WI38 (cell line): ENCODE measurements at regions not wholly inside any gene's neighbourhood (a gene's known extent, or its start where the extent isn't known, plus 50 kb on each side); places are given as distances from the start of the nearest gene placed in this dataset.

ENCODE experiments used
- H3K4me3 ChIP-seq: 2 replicates; pipeline ENCODE4 v1.5.1; 2011; ENCODE audit warnings: low read depth, mild to moderate bottlenecking, control low read depth, low read length
- TF ChIP-seq, protein P1 (sequence below): IDR thresholded peaks from 2 replicates; pipeline ENCODE4 v1.5.1; 2012; ENCODE audit warnings: low read depth, mild to moderate bottlenecking, control low read depth, low read length

DNA sequence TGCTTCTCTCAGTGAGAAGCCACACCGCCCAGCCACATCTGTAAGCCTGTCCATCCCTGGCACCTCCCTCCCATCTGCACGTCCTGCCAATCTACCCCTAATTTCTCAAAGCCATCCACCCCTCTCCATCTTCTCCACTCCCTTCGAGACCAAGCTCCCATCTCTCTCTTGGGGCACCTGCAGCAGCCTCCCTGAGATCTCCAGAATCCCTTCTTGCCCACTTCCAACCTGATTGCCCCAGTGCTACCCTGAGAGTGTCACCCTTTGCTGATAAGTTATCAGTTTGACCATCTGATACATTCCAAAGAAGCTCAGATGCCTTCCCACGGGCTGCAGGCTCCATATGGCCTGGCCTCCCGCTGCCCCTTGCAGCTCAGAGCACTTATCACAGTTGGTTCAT lies 496.1 kb downstream of the SHQ1 start:
- TF ChIP-seq, protein P1, sequence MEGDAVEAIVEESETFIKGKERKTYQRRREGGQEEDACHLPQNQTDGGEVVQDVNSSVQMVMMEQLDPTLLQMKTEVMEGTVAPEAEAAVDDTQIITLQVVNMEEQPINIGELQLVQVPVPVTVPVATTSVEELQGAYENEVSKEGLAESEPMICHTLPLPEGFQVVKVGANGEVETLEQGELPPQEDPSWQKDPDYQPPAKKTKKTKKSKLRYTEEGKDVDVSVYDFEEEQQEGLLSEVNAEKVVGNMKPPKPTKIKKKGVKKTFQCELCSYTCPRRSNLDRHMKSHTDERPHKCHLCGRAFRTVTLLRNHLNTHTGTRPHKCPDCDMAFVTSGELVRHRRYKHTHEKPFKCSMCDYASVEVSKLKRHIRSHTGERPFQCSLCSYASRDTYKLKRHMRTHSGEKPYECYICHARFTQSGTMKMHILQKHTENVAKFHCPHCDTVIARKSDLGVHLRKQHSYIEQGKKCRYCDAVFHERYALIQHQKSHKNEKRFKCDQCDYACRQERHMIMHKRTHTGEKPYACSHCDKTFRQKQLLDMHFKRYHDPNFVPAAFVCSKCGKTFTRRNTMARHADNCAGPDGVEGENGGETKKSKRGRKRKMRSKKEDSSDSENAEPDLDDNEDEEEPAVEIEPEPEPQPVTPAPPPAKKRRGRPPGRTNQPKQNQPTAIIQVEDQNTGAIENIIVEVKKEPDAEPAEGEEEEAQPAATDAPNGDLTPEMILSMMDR = no peak
- no peak overlapping the region for H3K4me3 ChIP-seq

DNA sequence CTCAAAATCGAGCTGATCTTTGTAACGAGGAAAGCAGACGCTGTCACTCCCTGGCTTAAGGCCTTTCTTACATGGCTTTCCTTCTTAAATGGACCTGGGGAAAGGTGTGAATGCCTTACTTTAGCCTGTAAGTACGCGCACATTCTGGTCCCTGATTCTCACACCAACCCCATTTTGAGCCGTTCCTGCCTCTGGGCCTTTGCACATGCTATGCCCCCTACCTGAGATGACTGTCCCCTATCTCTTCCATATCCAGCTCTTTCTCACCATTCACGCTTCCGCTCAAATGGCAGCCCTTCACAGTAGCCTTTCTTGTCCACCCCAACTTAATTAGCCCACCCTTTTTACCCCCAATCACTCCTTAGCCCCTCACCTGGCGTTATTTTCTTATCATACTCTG lies 496.7 kb downstream of the SHQ1 start:
- no peak overlapping the region for H3K4me3 ChIP-seq
- TF ChIP-seq, protein P1 = no peak

DNA sequence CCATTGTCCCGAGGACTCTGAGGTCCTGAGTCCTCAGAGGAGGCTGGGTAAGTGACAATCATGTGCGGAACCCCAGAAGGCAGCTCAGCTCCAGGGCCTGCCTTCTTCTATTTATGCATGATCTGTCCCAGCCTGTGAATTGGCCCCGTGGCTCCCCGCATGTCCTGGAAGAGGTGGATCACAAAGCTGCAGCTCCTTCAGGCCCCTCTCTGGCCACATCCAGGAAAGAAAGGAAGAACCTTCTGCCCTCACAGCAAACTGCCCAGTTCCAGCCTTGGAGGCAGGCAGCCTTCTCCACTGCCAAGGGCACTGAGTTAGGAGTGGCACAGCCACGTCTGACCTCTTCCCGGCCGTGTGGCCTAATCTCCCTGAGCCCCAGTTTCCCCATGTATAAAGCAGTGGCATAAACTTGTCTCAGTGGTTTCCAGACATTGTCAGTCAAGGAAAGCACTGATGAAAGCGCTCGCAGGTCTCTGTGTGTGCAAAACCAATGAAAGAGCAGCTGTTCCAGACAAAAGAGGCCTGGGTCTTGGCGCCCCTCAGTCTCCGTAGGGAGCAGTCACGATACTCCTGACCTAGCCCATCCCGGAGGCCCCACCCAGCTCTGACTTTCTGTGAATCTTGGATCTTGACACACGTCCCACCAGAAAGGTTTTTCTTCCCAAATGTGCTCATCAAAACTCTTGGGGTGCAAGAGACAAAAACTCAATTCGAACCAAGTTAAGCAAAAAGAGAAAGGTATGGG lies 497.3 kb downstream of the SHQ1 start:
- TF ChIP-seq, protein P1 = no peak
- H3K4me3 ChIP-seq = no peak overlapping the region

DNA sequence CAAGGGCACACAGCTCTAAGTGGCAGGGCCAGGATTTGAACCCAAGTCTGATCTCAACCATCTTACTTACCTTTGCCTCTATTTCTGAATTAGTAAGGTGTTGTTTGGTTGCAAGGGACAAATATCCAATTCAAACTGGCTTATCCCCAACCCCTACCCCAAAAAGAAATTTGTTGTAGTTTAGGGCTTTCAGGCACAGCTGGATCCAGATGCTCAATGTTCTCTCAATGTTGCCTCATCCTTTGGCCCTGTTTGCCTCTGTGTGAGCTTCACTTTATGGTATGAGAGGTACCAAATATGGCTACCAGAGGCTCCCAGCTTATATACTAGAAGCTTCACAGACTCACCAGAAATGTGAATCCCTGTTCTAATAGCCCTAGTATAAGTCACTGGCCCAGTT lies 499.9 kb downstream of the SHQ1 start:
- no peak overlapping the region for H3K4me3 ChIP-seq
- TF ChIP-seq, protein P1 = no peak

DNA sequence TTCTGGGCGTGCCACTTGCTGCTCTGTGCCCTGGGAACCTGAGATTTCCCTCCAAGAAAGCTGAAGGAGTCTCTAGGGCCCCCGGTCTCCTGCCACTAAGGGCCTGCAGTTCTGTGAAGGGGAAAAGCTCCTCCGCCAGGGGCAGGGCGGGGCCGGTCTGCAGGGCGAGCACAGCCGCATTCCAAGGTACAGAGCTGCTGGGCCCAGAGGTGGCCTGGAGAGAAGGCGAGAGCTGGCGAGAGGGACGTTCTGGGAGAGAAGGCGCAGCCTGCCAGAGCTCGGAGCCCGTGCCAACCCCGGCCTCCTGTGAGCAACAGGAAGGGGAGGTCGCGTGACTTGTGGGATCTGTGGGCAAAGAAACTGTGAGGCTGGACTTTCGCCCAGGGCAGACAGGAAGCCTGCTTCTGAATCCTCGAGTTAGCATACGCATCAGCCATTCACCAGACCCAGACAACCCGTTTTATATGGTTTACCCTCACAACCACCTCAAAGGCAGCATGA lies 500.4 kb downstream of the SHQ1 start:
- TF ChIP-seq, protein P1 = no peak
- H3K4me3 ChIP-seq = no peak overlapping the region

DNA sequence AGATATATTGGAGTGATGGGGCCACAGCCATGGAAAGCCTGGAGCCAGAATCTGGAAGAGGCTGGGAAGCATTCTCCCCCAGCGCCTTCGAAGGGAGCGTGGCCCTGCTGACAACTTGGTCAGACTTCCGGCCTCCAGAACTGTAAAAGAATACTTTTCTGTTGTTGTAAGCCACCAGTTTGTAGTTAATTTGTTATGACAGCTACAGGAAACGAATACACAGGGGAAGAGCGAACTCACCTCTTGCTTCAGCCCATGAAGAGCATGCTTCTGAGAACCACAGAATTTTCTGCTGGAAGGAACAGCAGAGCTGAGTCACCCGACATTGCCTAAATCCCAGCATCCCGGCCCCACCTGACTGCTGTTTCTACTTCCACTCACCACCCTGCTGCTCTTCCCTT lies 501.7 kb downstream of the SHQ1 start:
- H3K4me3 ChIP-seq = no peak overlapping the region
- TF ChIP-seq, protein P1 = no peak

DNA sequence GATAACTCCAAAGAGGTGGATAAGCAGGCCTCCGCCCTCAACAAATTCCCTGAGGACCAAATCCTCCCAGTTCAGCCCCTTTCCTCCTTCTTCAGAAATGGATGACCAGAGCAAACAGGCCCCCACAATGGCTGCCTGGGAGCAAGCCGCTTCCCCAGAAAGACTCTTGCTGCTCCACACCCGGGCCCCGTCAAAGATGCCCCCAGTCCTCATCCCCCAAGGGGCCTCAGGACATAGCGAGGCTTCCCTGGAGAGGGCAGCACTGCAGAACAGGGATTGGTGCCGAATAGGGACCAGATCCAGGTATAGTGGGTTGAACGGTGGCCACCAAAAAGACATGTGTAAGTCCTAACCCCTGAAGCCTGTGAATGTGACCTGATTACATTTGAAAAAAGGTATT lies 502.3 kb downstream of the SHQ1 start:
- TF ChIP-seq, protein P1 = no peak
- no peak overlapping the region for H3K4me3 ChIP-seq
